ENCODE measurements at regions not wholly inside any gene's neighbourhood (a gene's known extent, or its start where the extent isn't known, plus 50 kb on each side); places are given as distances from the start of the nearest gene placed in this dataset.
"Not testable (repeated sequence)": the region's sequence is repeated elsewhere in the genome, so short reads cannot be mapped to it uniquely, and the experiment has no call there.

DNA sequence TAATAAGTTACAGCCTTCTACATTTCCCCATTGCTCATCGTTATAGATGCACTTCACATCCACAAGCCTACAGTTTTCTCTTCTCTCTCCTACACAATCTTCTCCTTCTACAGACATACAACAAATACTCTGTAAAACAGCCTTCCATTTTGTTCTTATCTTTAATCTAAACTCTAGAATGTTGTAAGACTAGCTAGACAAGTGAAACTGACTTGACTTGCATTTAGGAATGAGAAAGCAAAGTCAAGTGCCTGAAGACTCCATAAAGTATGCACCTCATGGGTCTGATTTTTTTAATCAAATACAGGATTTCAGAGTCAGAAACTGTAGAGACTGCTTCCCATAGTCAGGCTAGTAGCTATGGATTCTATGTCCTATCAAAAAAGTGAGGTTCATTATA lies 190.3 kb downstream of the KLHL28 start:
- Mint-ChIP-seq H3K4me3 (no peak overlapping the region), H3K36me3 (no peaks in the 10 kb centered on the region), H3K27me3 (no peaks in the 10 kb centered on the region), H3K4me1 (no peaks in the 10 kb centered on the region), H3K9me3 (no peaks in the 10 kb centered on the region), H3K27ac (no peak overlapping the region)
- DNase-seq: no peak
- CTCF ChIA-PET: no interaction called here

GRCh38 chr14:44770201-44770600 lies 191.5 kb downstream of the KLHL28 start:
- Mint-ChIP-seq H3K36me3 (no peaks in the 10 kb centered on the region), H3K27ac (no peak overlapping the region), H3K4me3 (no peak overlapping the region), H3K27me3 (no peaks in the 10 kb centered on the region), H3K4me1 (no peaks in the 10 kb centered on the region), H3K9me3 (no peaks in the 10 kb centered on the region)
- no peak for DNase-seq
- CTCF ChIA-PET: no interaction called here

DNA sequence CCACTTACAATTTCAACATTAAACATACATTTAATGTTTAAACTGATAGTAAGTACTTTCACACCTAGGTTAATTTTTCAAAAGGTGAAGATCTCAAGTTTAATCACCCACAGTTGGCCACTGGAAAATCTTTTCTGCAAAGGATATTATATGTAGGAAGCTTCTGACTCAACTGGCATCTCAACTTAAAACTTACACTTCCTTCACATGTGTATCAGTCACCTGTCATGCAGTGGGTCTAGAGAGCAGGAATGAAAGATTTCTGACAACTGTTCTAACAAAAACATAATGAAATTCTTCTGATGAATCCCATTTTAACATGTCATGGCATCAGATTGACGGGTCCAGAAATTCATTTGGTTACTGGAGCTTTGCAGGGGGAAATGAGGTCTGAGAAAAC lies 192.8 kb downstream of the KLHL28 start:
- CTCF ChIA-PET: no interaction called here
- H3K4me1 Mint-ChIP-seq: no peaks in the 10 kb centered on the region
- H3K36me3 Mint-ChIP-seq: no peaks in the 10 kb centered on the region

DNA sequence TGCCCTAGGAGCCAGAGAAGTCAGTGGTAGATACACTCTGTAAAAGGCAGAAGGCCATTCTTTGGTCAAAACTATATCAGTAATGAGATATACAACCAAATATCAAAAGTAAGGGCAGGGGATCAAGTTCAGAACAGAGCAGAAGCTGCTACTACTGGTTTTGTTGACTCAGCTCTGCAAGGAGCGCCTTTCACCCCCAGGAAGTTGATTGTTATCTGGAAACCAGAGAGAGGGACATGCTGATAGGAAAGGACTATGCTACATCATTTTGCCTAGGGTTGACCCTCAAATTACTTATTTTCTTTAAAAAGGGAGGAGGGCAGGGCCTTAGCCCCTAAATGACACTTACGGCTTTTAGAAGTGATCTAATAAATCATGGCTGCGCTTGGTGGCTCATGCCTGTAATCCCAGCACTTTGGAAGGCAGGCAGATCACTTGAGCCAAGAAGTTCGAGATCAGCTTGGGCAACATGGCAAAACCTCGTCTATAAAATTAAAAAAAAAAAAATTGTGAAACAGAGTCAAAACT lies 194.0 kb downstream of the KLHL28 start:
- Mint-ChIP-seq H3K9me3 (no peaks in the 10 kb centered on the region), H3K4me1 (no peaks in the 10 kb centered on the region), H3K36me3 (no peaks in the 10 kb centered on the region), H3K27me3 (no peaks in the 10 kb centered on the region), H3K27ac (no peak overlapping the region), H3K4me3 (no peak overlapping the region)
- no peak for DNase-seq
- CTCF ChIA-PET: no interaction called here

More for the DNA sequence above, 192.8 kb downstream of the KLHL28 start:
- no peaks in the 10 kb centered on the region for H3K27me3 Mint-ChIP-seq
- no peak overlapping the region for H3K27ac Mint-ChIP-seq
- H3K9me3 Mint-ChIP-seq: no peaks in the 10 kb centered on the region
- no peak for DNase-seq
- H3K4me3 Mint-ChIP-seq: no peak overlapping the region

DNA sequence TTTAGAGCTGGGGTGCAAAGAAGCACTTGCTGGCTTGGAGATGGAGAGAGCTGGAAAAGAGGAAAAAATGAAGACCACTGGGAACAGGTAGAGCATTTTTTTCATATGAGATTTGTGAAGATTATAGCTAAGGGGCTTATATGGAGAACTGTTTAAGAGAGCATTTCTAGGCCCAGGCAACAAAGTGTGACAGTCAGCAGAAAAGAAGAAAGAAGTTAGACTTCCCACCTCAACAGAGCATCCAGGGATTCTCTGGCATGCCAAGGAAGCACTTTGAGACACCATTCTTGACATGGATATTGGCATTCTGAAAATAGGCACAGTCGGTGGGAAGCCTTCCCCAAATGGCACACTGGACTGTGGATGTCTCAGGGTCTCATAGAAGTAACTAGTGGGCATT lies 195.5 kb downstream of the KLHL28 start:
- Mint-ChIP-seq H3K4me3 (no peak overlapping the region), H3K9me3 (no peaks in the 10 kb centered on the region), H3K36me3 (no peaks in the 10 kb centered on the region), H3K27ac (no peak overlapping the region), H3K27me3 (no peaks in the 10 kb centered on the region), H3K4me1 (no peaks in the 10 kb centered on the region)
- DNase-seq: no peak
- CTCF ChIA-PET: no interaction called here

DNA sequence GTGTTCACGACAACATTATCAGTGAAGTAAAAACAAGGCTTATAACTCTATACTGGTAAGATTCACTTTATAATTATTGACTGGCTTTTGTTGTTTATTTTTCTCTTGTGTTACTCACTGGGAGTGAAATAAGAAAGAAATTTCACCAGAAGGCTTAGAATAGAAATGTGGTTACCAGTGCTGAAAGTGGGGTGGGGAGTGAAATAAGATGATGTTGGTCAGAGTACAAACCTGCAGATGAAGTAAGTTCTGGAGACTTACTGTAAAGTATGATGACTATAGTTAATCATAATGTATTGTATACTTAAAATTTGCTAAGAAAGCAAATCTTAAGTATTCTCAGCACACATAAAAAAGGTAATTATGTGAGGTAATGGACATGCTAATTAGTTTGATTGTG lies 198.4 kb downstream of the KLHL28 start:
- no peaks in the 10 kb centered on the region for H3K27me3 Mint-ChIP-seq
- H3K9me3 Mint-ChIP-seq: no peaks in the 10 kb centered on the region
- no peak overlapping the region for H3K4me3 Mint-ChIP-seq
- no peak for DNase-seq
- no peaks in the 10 kb centered on the region for H3K4me1 Mint-ChIP-seq
- no peak overlapping the region for H3K27ac Mint-ChIP-seq
- H3K36me3 Mint-ChIP-seq: no peaks in the 10 kb centered on the region
- CTCF ChIA-PET: no interaction called here

GRCh38 chr14:44759277-44759676 lies 202.5 kb downstream of the KLHL28 start:
- no peaks in the 10 kb centered on the region for H3K4me1 Mint-ChIP-seq
- H3K27me3 Mint-ChIP-seq: no peaks in the 10 kb centered on the region
- CTCF ChIA-PET: no interaction called here
- H3K4me3 Mint-ChIP-seq: no peak overlapping the region
- no peak for DNase-seq
- no peaks in the 10 kb centered on the region for H3K9me3 Mint-ChIP-seq
- no peaks in the 10 kb centered on the region for H3K36me3 Mint-ChIP-seq
- H3K27ac Mint-ChIP-seq: no peak overlapping the region

GRCh38 chr14:44756554-44756953 lies 205.2 kb downstream of the KLHL28 start:
- Mint-ChIP-seq H3K4me3 (no peak overlapping the region), H3K27ac (no peak overlapping the region), H3K4me1 (no peaks in the 10 kb centered on the region), H3K9me3 (no peaks in the 10 kb centered on the region), H3K36me3 (no peaks in the 10 kb centered on the region), H3K27me3 (no peaks in the 10 kb centered on the region)
- DNase-seq: no peak
- CTCF ChIA-PET: no interaction called here

- H3K36me3 Mint-ChIP-seq: no peaks in the 10 kb centered on the region
- no peaks in the 10 kb centered on the region for H3K4me1 Mint-ChIP-seq
- H3K27me3 Mint-ChIP-seq: no peaks in the 10 kb centered on the region
Observed at GRCh38 chr14:44745371-44745770, 216.4 kb downstream of the KLHL28 start.

DNA sequence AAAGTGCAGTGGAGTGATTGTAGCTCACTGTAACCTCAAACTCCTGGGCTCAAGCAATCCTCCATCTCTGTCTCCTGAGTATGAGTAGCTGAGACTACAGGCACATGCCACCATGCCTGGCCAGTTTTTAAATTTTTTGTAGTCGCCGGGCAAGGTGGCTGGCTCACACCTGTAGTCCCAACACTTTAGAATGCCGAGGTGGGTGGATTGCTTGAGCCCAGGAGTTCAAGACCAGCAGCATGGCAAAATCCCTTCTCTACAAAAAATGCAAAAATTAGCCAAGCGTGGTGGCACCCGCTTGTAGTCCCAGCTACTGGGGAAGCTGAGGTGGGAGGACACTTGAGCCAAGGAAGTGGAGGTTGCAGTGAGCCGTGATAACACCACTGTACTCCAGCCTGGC lies 219.5 kb downstream of the KLHL28 start:
- CTCF ChIA-PET: no interaction called here
- no peak overlapping the region for H3K27ac Mint-ChIP-seq
- no peak for DNase-seq
- H3K4me1 Mint-ChIP-seq: no peaks in the 10 kb centered on the region
- no peak overlapping the region for H3K4me3 Mint-ChIP-seq
- H3K9me3 Mint-ChIP-seq: no peaks in the 10 kb centered on the region
- H3K36me3 Mint-ChIP-seq: no peaks in the 10 kb centered on the region
- H3K27me3 Mint-ChIP-seq: no peaks in the 10 kb centered on the region

More at GRCh38 chr14:44745371-44745770, 216.4 kb downstream of the KLHL28 start:
- no peaks in the 10 kb centered on the region for H3K9me3 Mint-ChIP-seq
- H3K4me3 Mint-ChIP-seq: no peak overlapping the region
- DNase-seq: no peak
- no peak overlapping the region for H3K27ac Mint-ChIP-seq
- CTCF ChIA-PET: no interaction called here

DNA sequence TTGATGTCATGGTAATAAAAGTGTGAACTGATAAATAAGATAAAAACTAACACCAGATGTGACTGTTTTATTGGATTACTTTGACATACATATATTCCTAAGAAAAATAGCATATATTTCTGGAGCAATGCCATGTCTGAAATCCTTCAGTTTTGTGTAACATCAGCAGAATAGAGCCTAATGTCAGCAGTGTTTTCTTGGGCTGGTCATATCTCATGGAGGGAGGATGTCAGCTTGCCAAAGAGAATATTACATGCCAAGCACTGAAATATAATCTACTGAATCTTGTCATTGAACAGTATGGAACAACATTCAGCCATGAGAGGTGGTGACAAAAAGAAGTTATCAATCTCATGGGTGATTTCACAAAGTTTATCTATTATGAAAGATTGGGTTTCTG lies 220.3 kb downstream of the KLHL28 start:
- no peak for DNase-seq
- Mint-ChIP-seq H3K4me3 (no peak overlapping the region), H3K9me3 (no peaks in the 10 kb centered on the region), H3K4me1 (no peaks in the 10 kb centered on the region), H3K27me3 (no peaks in the 10 kb centered on the region), H3K27ac (no peak overlapping the region), H3K36me3 (no peaks in the 10 kb centered on the region)
- CTCF ChIA-PET: no interaction called here

- Mint-ChIP-seq H3K4me3 (no peak overlapping the region), H3K36me3 (no peaks in the 10 kb centered on the region), H3K27ac (no peak overlapping the region), H3K4me1 (no peaks in the 10 kb centered on the region), H3K27me3 (no peaks in the 10 kb centered on the region), H3K9me3 (no peaks in the 10 kb centered on the region)
- CTCF ChIA-PET: no interaction called here
- no peak for DNase-seq
Observed at GRCh38 chr14:44736326-44736725, 225.4 kb downstream of the KLHL28 start.

- H3K9me3 Mint-ChIP-seq: no peaks in the 10 kb centered on the region
- H3K36me3 Mint-ChIP-seq: no peaks in the 10 kb centered on the region
- CTCF ChIA-PET: no interaction called here
- H3K4me1 Mint-ChIP-seq: no peaks in the 10 kb centered on the region
- no peak overlapping the region for H3K4me3 Mint-ChIP-seq
- H3K27me3 Mint-ChIP-seq: no peaks in the 10 kb centered on the region
- DNase-seq: no peak
- H3K27ac Mint-ChIP-seq: no peak overlapping the region
Observed at GRCh38 chr14:44732144-44732543, 225.1 kb upstream of the FSCB start.

DNA sequence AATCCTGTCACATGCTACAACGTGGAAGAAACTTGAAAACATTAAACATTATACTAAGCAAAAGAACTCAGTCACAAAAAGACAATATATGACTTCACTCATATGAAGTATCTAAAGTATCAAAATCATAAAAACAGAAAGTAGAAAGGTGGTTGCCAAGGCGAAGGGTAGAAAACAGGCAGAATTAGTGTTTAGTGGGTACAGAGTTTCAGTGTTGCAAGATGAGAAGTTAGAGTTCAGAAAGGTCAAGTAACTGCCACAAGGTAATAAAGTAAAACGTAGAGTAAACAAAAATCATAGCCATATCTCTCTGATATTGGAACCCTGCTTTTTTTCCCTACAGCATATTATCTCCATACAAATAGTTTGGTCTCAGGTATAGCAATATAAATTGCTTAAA lies 223.8 kb upstream of the FSCB start:
- Mint-ChIP-seq H3K36me3 (no peaks in the 10 kb centered on the region), H3K4me3 (no peak overlapping the region), H3K27me3 (no peaks in the 10 kb centered on the region), H3K4me1 (no peaks in the 10 kb centered on the region), H3K27ac (no peak overlapping the region), H3K9me3 (no peaks in the 10 kb centered on the region)
- CTCF ChIA-PET: no interaction called here
- no peak for DNase-seq

- DNase-seq, CTCF ChIA-PET, H3K4me1 Mint-ChIP-seq, H3K27me3 Mint-ChIP-seq, H3K36me3 Mint-ChIP-seq, H3K27ac Mint-ChIP-seq, H3K4me3 Mint-ChIP-seq: not testable (repeated sequence)
- H3K9me3 Mint-ChIP-seq: peaks cover 18% of the 10 kb centered on the region
Observed at GRCh38 chr14:44721395-44721794, 214.3 kb upstream of the FSCB start.

DNA sequence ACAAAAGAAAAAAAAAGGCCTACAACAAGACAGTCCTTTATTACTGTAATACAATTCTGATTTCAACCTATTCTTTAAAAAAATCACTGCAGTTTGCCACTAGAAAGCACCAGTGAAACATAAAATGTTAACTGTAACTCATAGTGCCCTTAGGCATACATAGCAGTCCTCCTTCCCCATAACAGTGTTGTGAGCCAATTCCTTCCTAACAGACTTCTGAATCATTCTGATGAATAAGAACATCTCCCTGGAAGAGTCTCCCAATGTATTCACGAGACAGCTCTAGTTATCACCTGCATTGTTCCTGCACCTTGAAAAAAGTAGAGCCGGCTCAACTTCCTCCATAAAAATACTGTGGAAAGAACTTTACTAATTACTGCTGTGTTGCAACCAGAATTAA lies 213.6 kb upstream of the FSCB start:
- Mint-ChIP-seq H3K27me3 (no peaks in the 10 kb centered on the region), H3K36me3 (no peaks in the 10 kb centered on the region), H3K4me3 (no peak overlapping the region), H3K9me3 (peaks cover 18% of the 10 kb centered on the region), H3K4me1 (no peaks in the 10 kb centered on the region), H3K27ac (no peak overlapping the region)
- CTCF ChIA-PET: no interaction called here
- no peak for DNase-seq
